ENCODE measurements at regions not wholly inside any gene's neighbourhood (a gene's known extent, or its start where the extent isn't known, plus 50 kb on each side); places are given as distances from the start of the nearest gene placed in this dataset.

- TF ChIP-seq CTCF (conservative IDR thresholded peaks at IDR 0.05; ENCODE audit: low read depth, low read length) (no peak), RCOR1 (IDR thresholded peaks at IDR 0.05; ENCODE audit: insufficient replicate concordance, low read length) (no peak), USF2 (IDR thresholded peaks at IDR 0.05; ENCODE audit: low read depth, low read length) (no peak), SMC3 (IDR thresholded peaks at IDR 0.05; ENCODE audit: low read depth, low read length) (no peak), POLR2A (IDR thresholded peaks at IDR 0.05; ENCODE audit: low read depth, low read length) (no peak), MAFK (IDR thresholded peaks at IDR 0.05; ENCODE audit: low read depth, low read length) (no peak), MAZ (IDR thresholded peaks at IDR 0.05; ENCODE audit: borderline replicate concordance, low read depth, low read length) (no peak), CEBPB (IDR thresholded peaks at IDR 0.05; ENCODE audit: low read depth, low read length) (no peak), RFX5 (IDR thresholded peaks at IDR 0.05; ENCODE audit: low read depth, low read length) (no peak), BHLHE40 (IDR thresholded peaks at IDR 0.05; ENCODE audit: low read depth, low read length) (no peak), RAD21 (IDR thresholded peaks at IDR 0.05; ENCODE audit: low read length) (no peak), MXI1 (IDR thresholded peaks at IDR 0.05; ENCODE audit: borderline replicate concordance, low read depth, low read length) (no peak), FOS (IDR thresholded peaks at IDR 0.05; ENCODE audit: low read depth, low read length) (no peak), NFE2L2 (IDR thresholded peaks at IDR 0.05; ENCODE audit: low read depth, low read length) (no peak)
These were observed 81.0 kb upstream of the PTHLH start for GRCh38 chr12:28053564-28053963.

All from IMR-90 (cell line).